Neural progenitor cell (in vitro differentiated cells): ENCODE measurements at regions not wholly inside any gene's neighbourhood (a gene's known extent, or its start where the extent isn't known, plus 50 kb on each side); places are given as distances from the start of the nearest gene placed in this dataset.

Experiments used
- EZH2 ChIP-seq: fragments of 200-600 bp; sonication (generic); IDR thresholded peaks from 2 replicates; pipeline ENCODE4 v1.6.1; 2017; ENCODE audit warnings: antibody characterized with exemption, mild to moderate bottlenecking, moderate library complexity
- EZH2phosphoT487 ChIP-seq: fragments of 200-600 bp; sonication (generic); IDR thresholded peaks from 2 replicates; pipeline ENCODE4 v1.6.1; 2017; ENCODE audit warnings: antibody characterized with exemption
- TF ChIP-seq, protein P1 (sequence below): fragments of 200-600 bp; sonication (generic); IDR thresholded peaks from 2 replicates; pipeline ENCODE4 v1.5.1; 2017; ENCODE audit warnings: antibody characterized with exemption, mild to moderate bottlenecking

DNA sequence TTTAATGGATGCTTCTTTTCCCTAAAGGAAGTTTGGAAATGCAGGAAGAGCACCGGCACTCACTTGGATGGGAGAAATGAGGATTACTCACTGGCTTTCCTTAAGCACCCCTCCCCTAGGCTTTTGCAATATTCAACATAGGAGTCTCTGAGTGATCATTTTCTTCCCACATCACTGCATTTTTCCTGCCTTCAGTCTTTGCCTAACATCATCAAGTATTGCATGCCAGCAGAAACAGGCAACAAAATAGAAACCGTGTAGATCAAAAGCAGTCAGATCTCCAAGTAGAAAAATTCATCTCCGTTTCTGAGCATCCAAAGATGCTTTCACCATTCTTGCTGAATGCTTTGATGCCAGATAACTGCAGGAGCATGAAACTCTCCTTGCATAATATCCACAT is 119.9 kb downstream of the ADCYAP1R1 start:
- TF ChIP-seq, protein P1, sequence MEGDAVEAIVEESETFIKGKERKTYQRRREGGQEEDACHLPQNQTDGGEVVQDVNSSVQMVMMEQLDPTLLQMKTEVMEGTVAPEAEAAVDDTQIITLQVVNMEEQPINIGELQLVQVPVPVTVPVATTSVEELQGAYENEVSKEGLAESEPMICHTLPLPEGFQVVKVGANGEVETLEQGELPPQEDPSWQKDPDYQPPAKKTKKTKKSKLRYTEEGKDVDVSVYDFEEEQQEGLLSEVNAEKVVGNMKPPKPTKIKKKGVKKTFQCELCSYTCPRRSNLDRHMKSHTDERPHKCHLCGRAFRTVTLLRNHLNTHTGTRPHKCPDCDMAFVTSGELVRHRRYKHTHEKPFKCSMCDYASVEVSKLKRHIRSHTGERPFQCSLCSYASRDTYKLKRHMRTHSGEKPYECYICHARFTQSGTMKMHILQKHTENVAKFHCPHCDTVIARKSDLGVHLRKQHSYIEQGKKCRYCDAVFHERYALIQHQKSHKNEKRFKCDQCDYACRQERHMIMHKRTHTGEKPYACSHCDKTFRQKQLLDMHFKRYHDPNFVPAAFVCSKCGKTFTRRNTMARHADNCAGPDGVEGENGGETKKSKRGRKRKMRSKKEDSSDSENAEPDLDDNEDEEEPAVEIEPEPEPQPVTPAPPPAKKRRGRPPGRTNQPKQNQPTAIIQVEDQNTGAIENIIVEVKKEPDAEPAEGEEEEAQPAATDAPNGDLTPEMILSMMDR = no peak
- no peak for TF ChIP-seq EZH2phosphoT487
- no peak for TF ChIP-seq EZH2
